K562 (cell line): ENCODE measurements at regions not wholly inside any gene's neighbourhood (a gene's known extent, or its start where the extent isn't known, plus 50 kb on each side); places are given as distances from the start of the nearest gene placed in this dataset.

Experiments used
- ATAC-seq: fragments of 200-7000 bp; cut with Tn5 transposase; 3 replicates; pipeline ENCODE4 v1.9.1; 2020; ENCODE audit warnings: moderate library complexity
- BruUV-seq: library from RNA; stranded (reverse); fragments of 400-500 nt; replicated peaks from 2 replicates; lab custom pipeline; 2021; lab: Mats Ljungman, UMichigan
- CTCF ChIA-PET: fragments of 300-600 bp; formaldehyde crosslinking; extraction: SDS; loops from one replicate; lab custom pipeline; 2021; ENCODE audit warnings: low intra/inter-chr PET ratio; lab: Yijun Ruan, JAX
- POLR2A ChIA-PET: fragments of 300-600, 350-650 bp; sonication (Branson Sonifier 250); formaldehyde crosslinking; extraction: SDS; loops from one replicate; lab custom pipeline; 2021; ENCODE audit warnings: antibody characterized with exemption, inconsistent platforms; lab: Yijun Ruan, JAX
- DNase-seq, 4 experiments: peaks; one replicate each; pipeline versions ENCODE4 v3.0.0 to v3.0.0-alpha.2; 2011 to 2018; ENCODE audit warnings: low spot score in 3 of 4, mixed read lengths in 3 of 4; ENCODE audit errors: extremely low read depth in 1 of 4
- FAIRE-seq: peaks from 2 replicates; lab custom pipeline; 2011; peaks lifted over from hg19 to GRCh38; lab: Jason Lieb, UNC
- H2AFZ ChIP-seq: 2 replicates; pipeline ENCODE4 v1.6.0; 2011; ENCODE audit warnings: low read depth, low read length, control low read depth, inconsistent platforms
- H3K27ac ChIP-seq: fragments of 200-600 bp; 3 replicates; pipeline ENCODE4 v1.8.0; 2011; ENCODE audit warnings: low read depth, mild to moderate bottlenecking, control low read depth, inconsistent platforms, low read length, moderate library complexity, mixed read lengths; ENCODE audit errors: extremely low read depth
- H3K27me3 ChIP-seq, 2 experiments: fragments of 300-600 bp in 1 of 2; 2 replicates in 1 of 2; 3 replicates in 1 of 2; pipeline versions ENCODE4 v1.6.0 to v1.8.0; 2011; ENCODE audit warnings: inconsistent platforms in 2 of 2, low read length in 2 of 2, mild to moderate bottlenecking in 1 of 2, mixed read lengths in 1 of 2, moderate library complexity in 1 of 2; ENCODE audit not compliant: control insufficient read depth in 2 of 2, insufficient read depth in 2 of 2
- H3K36me3 ChIP-seq: fragments of 300-600 bp; 3 replicates; pipeline ENCODE4 v1.8.0; 2011; ENCODE audit warnings: mild to moderate bottlenecking, low read length, inconsistent platforms; ENCODE audit not compliant: control insufficient read depth, insufficient read depth
- H3K4me1 ChIP-seq, 2 experiments: fragments of 200-600 bp in 1 of 2; replicated peaks in 1 of 2; 2 replicates in 1 of 2; 3 replicates in 1 of 2; pipeline versions ENCODE4 v1.5.1 to v1.8.0; 2011; ENCODE audit warnings: inconsistent platforms in 2 of 2, low read length in 2 of 2, mild to moderate bottlenecking in 1 of 2, mixed read lengths in 1 of 2, moderate library complexity in 1 of 2; ENCODE audit not compliant: control insufficient read depth in 2 of 2, insufficient read depth in 2 of 2
- H3K4me2 ChIP-seq: 2 replicates; pipeline ENCODE4 v1.6.1; 2011; ENCODE audit warnings: low read length, control low read depth, inconsistent platforms, mixed read lengths; ENCODE audit not compliant: insufficient read depth
- H3K4me3 ChIP-seq: fragments of 200-600 bp; sonication (generic), shearing (Covaris generic); 2 replicates; pipeline ENCODE4 v1.5.1; 2016; ENCODE audit warnings: control low read depth, inconsistent platforms
- H3K79me2 ChIP-seq: fragments of 200-600 bp; 3 replicates; pipeline ENCODE4 v1.8.0; 2011; ENCODE audit warnings: low read length, inconsistent platforms; ENCODE audit not compliant: control insufficient read depth, insufficient read depth
- H3K9ac ChIP-seq, 2 experiments: 2 replicates each; pipeline versions ENCODE4 v1.6.0 to v1.6.1; 2011; ENCODE audit warnings: low read depth in 2 of 2, low read length in 2 of 2, control low read depth in 1 of 2, inconsistent platforms in 1 of 2, mild to moderate bottlenecking in 1 of 2, mixed read lengths in 1 of 2; ENCODE audit not compliant: insufficient read depth in 1 of 2
- H3K9me1 ChIP-seq: one replicate; pipeline ENCODE4 v1.6.0; 2011; ENCODE audit warnings: inconsistent platforms, mild to moderate bottlenecking, low read length, moderate library complexity; ENCODE audit not compliant: control insufficient read depth, insufficient read depth
- H3K9me3 ChIP-seq: replicated peaks from 2 replicates; pipeline ENCODE4 v1.5.1; 2011; ENCODE audit warnings: low read depth, low read length, inconsistent platforms; ENCODE audit not compliant: control insufficient read depth, insufficient read depth
- H4K20me1 ChIP-seq: replicated peaks from 2 replicates; pipeline ENCODE4 v1.6.1; 2011; ENCODE audit warnings: low read length, inconsistent platforms, mixed read lengths; ENCODE audit not compliant: control insufficient read depth, insufficient read depth
- ARID4B ChIP-seq: sonication (generic); formaldehyde crosslinking; IDR thresholded peaks from 2 replicates; pipeline ENCODE4 v1.8.0; 2022; ENCODE audit warnings: mild to moderate bottlenecking, missing genetic modification reagents
- CEBPB ChIP-seq: fragments of 450-650 bp; IDR thresholded peaks from 2 replicates; pipeline ENCODE4 v1.6.1; 2016; ENCODE audit warnings: missing genetic modification characterization, missing compliant biosample characterization
- CTCF ChIP-seq, 3 experiments: IDR thresholded peaks in 2 of 3; conservative IDR thresholded peaks in 1 of 3; 2 replicates each; pipeline ENCODE4 v1.5.1; 2011 to 2012; ENCODE audit warnings: low read length in 3 of 3, mild to moderate bottlenecking in 3 of 3, control low read depth in 2 of 3, improper control_type of control experiment in 1 of 3, inconsistent platforms in 1 of 3, low read depth in 1 of 3, mixed read lengths in 1 of 3, moderate library complexity in 1 of 3; ENCODE audit not compliant: insufficient read depth in 2 of 3
- CXXC5 ChIP-seq: fragments of 250-450 bp; sonication (Bioruptor Pico); IDR thresholded peaks from 2 replicates; pipeline ENCODE4 v1.8.0; 2022; ENCODE audit warnings: inconsistent platforms, mild to moderate bottlenecking, moderate library complexity
- HCFC1 ChIP-seq: IDR thresholded peaks from 2 replicates; pipeline ENCODE4 v1.6.1; 2012; ENCODE audit warnings: low read depth, low read length, improper control_type of control experiment
- IFI16 ChIP-seq: fragments of 250-450 bp; sonication (Bioruptor Pico); IDR thresholded peaks from 2 replicates; pipeline ENCODE4 v2.1.2; 2022; ENCODE audit warnings: mild to moderate bottlenecking, inconsistent platforms
- MCM7 ChIP-seq, 2 experiments: fragments of 450-650 bp; IDR thresholded peaks; 2 replicates each; pipeline ENCODE4 v1.6.1; 2016 to 2018
- NFATC3 ChIP-seq: fragments of 450-650 bp; IDR thresholded peaks from 2 replicates; pipeline ENCODE4 v1.6.1; 2017; ENCODE audit warnings: mild to moderate bottlenecking
- NR2C2 ChIP-seq, 2 experiments: fragments of 200-800 bp in 1 of 2; sonication (Bioruptor generic) in 1 of 2; sonication (generic) in 1 of 2; formaldehyde crosslinking in 1 of 2; IDR thresholded peaks; 2 replicates each; pipeline versions ENCODE4 v1.6.1 to v1.8.0; 2016 to 2022; ENCODE audit warnings: mild to moderate bottlenecking in 1 of 2, missing compliant biosample characterization in 1 of 2, missing genetic modification characterization in 1 of 2, missing genetic modification reagents in 1 of 2
- PML ChIP-seq: IDR thresholded peaks from 2 replicates; pipeline ENCODE4 v1.6.1; 2012; ENCODE audit warnings: low read length, inconsistent platforms
- POLR3A ChIP-seq: IDR thresholded peaks from 2 replicates; pipeline ENCODE4 v1.6.1; 2011; ENCODE audit warnings: borderline replicate concordance, mild to moderate bottlenecking, moderate library complexity; ENCODE audit not compliant: insufficient read length, insufficient read depth; ENCODE audit errors: extremely low read depth
- RHOXF2B ChIP-seq: fragments of 250-450 bp; sonication (Bioruptor Pico); conservative IDR thresholded peaks from 2 replicates; pipeline ENCODE4 v1.5.1; 2021
- SPI1 ChIP-seq: IDR thresholded peaks from 2 replicates; pipeline ENCODE4 v1.6.1; 2011; ENCODE audit warnings: low read depth, low read length, control low read depth, borderline replicate concordance
- ZFX ChIP-seq: sonication (generic); formaldehyde crosslinking; IDR thresholded peaks from 2 replicates; pipeline ENCODE4 v1.8.0; 2022; ENCODE audit warnings: mild to moderate bottlenecking, missing genetic modification reagents, moderate library complexity
- ZNF140 ChIP-seq: fragments of 250-450 bp; sonication (Bioruptor Pico); IDR thresholded peaks from 2 replicates; pipeline ENCODE4 v1.8.0; 2021; ENCODE audit warnings: moderate library complexity, mild to moderate bottlenecking, inconsistent platforms
- ZNF311 ChIP-seq: fragments of 250-450 bp; sonication (Bioruptor Pico); IDR thresholded peaks from 2 replicates; pipeline ENCODE4 v1.4.0; 2020; ENCODE audit warnings: mild to moderate bottlenecking, moderate library complexity
- ZNF507 ChIP-seq: conservative IDR thresholded peaks from 2 replicates; pipeline ENCODE4 v1.6.1; 2017; ENCODE audit warnings: missing genetic modification characterization, missing compliant biosample characterization
- ZNF589 ChIP-seq: fragments of 200-800 bp; sonication (Bioruptor generic); IDR thresholded peaks from 2 replicates; pipeline ENCODE4 v1.6.1; 2016; ENCODE audit warnings: low read depth, missing genetic modification characterization, missing compliant biosample characterization
- ZNF780A ChIP-seq: fragments of 250-450 bp; sonication (Bioruptor Pico); IDR thresholded peaks from 2 replicates; pipeline ENCODE4 v1.5.0; 2021; ENCODE audit warnings: mild to moderate bottlenecking
- WGBS: fragments of 100-300 bp; shearing (Covaris generic); methylation state at CpG from one replicate; pipeline ENCODE4 v1.1.6; 2016; ENCODE audit warnings: low coverage, mixed read lengths; ENCODE audit not compliant: insufficient coverage; ENCODE audit errors: missing lambda C conversion rate; 5-methylcytosine and 5-hydroxymethylcytosine counted together
- in situ Hi-C: fragments of 300-500 bp; cut with MboI; formaldehyde crosslinking; loops from 4 replicates; pipeline ENCODE4 v1.15.0; 2018; ENCODE audit warnings: inconsistent platforms, mixed read lengths
- intact Hi-C: fragments of 100-400 bp; cut with micrococcal nuclease; formaldehyde crosslinking; loops from 2 replicates; pipeline ENCODE4 v1.14.2; 2022

- no peak for TF ChIP-seq ZNF780A
- no peak for TF ChIP-seq NR2C2 (CRISPR knock-in tag; IDR thresholded peaks at IDR 0.05)
- TF ChIP-seq NR2C2 (tag; IDR thresholded peaks at IDR 0.05), result no peak
- TF ChIP-seq ZNF507 (tag), result no peak
- TF ChIP-seq HCFC1, result no peak
- no peak for TF ChIP-seq IFI16 (CRISPR knock-in tag)
- TF ChIP-seq PML, result no peak
- no peak for TF ChIP-seq ZNF311
- TF ChIP-seq MCM7 (IDR thresholded peaks at IDR 0.05), result no peak
- no peak for TF ChIP-seq CEBPB (tag)
Observed at GRCh38 chr1:81437213-81437612, 363.5 kb upstream of the ADGRL2 start (continued).

GRCh38 chr1:81435175-81435574, 365.6 kb upstream of the ADGRL2 start:
- Histone ChIP-seq H3K9ac (no peak overlapping the region), H3K36me3 (no peaks in the 10 kb centered on the region), H3K4me3 (no peak overlapping the region), H3K27ac (no peak overlapping the region), H2AFZ (no peak overlapping the region), H3K9me3 (no peaks in the 10 kb centered on the region; the same call in 1 of the 2 replicates), H3K4me1 (no peaks in the 10 kb centered on the region), H3K27me3 (no peaks in the 10 kb centered on the region), H3K4me2 (no peak overlapping the region), H3K9me1 (no peaks in the 10 kb centered on the region), H3K79me2 (no peaks in the 10 kb centered on the region), H4K20me1 (no peaks in the 10 kb centered on the region)
- FAIRE-seq (no peak), DNase-seq (no peak), ATAC-seq (no peak)
- ChIA-PET POLR2A (no interaction called here), CTCF (no interaction called here)
- WGBS, result 0% methylated on average over 1 of the region's 1 CpG
- in situ Hi-C loops (no loop called here), intact Hi-C loops (no loop called here)
- no TSS peak for BruUV-seq
- no peak for TF ChIP-seq ARID4B
- TF ChIP-seq CXXC5, result no peak
- no peak for TF ChIP-seq ZFX (CRISPR knock-in tag)
- no peak for TF ChIP-seq POLR3A
- no peak for TF ChIP-seq SPI1
- TF ChIP-seq ZNF589 (CRISPR knock-in tag), result no peak
- TF ChIP-seq NFATC3, result no peak
- no peak for TF ChIP-seq CTCF (IDR thresholded peaks at IDR 0.05 in 2 of 3, conservative IDR thresholded peaks at IDR 0.05 in 1 of 3; ENCODE audit: insufficient read depth in 2 of 3, low read depth in 1 of 3, low read length in 3 of 3)
- TF ChIP-seq ZNF140, result no peak
- no peak for TF ChIP-seq RHOXF2B (CRISPR knock-in tag)
